Natural killer cell (primary cell): ENCODE measurements at regions not wholly inside any gene's neighbourhood (a gene's known extent, or its start where the extent isn't known, plus 50 kb on each side); places are given as distances from the start of the nearest gene placed in this dataset.

Experiments
- ATAC-seq, 3 donors: fragments of 150-1000 bp in 2 of 3; fragments of 200-7000 bp in 1 of 3; cut with Tn5 transposase; 1 replicate in 1 of 3; 2 replicates in 2 of 3; pipeline ENCODE4 v1.10.0; 2021; ENCODE audit warnings: mild to moderate bottlenecking in 2 of 3, moderate library complexity in 2 of 3
- DNase-seq, 2 donors: peaks; one replicate each; pipeline versions ENCODE4 v3.0.0 to v3.0.0-alpha.2; 2013 to 2021; ENCODE audit warnings: mixed read lengths in 1 of 2
- H3K27ac ChIP-seq: one replicate; pipeline ENCODE4 v1.5.1; 2013; ENCODE audit warnings: mild to moderate bottlenecking, low read length
- H3K27me3 ChIP-seq: one replicate; pipeline ENCODE4 v1.6.1; 2013; ENCODE audit warnings: low read length; ENCODE audit not compliant: control insufficient read depth, insufficient read depth
- H3K36me3 ChIP-seq: one replicate; pipeline ENCODE4 v1.6.1; 2013; ENCODE audit warnings: low read length; ENCODE audit not compliant: control insufficient read depth, insufficient read depth
- H3K4me1 ChIP-seq: one replicate; pipeline ENCODE4 v1.6.1; 2013; ENCODE audit warnings: low read length; ENCODE audit not compliant: control insufficient read depth, insufficient read depth
- H3K4me3 ChIP-seq: one replicate; pipeline ENCODE4 v1.5.1; 2013; ENCODE audit warnings: low read length
- H3K9me3 ChIP-seq: one replicate; pipeline ENCODE4 v1.6.1; 2013; ENCODE audit warnings: low read length; ENCODE audit not compliant: control insufficient read depth, insufficient read depth
- H3K27ac Mint-ChIP-seq, 2 donors: one replicate each; pipeline ENCODE4 v1.8.0; 2022; ENCODE audit warnings: mild to moderate bottlenecking in 2 of 2, mixed read lengths in 2 of 2, moderate library complexity in 1 of 2
- H3K27me3 Mint-ChIP-seq, 2 donors: one replicate each; pipeline ENCODE4 v1.8.0; 2022; ENCODE audit warnings: low read depth in 2 of 2, mixed read lengths in 2 of 2
- H3K36me3 Mint-ChIP-seq: one replicate; pipeline ENCODE4 v1.8.0; 2022; ENCODE audit warnings: mixed read lengths
- H3K4me1 Mint-ChIP-seq, 2 donors: one replicate each; pipeline ENCODE4 v1.8.0; 2022; ENCODE audit warnings: mixed read lengths in 2 of 2
- H3K4me3 Mint-ChIP-seq: one replicate; pipeline ENCODE4 v1.8.0; 2022; ENCODE audit warnings: mild to moderate bottlenecking, moderate library complexity, mixed read lengths
- H3K9me3 Mint-ChIP-seq, 2 donors: one replicate each; pipeline ENCODE4 v1.8.0; 2022; ENCODE audit warnings: mixed read lengths in 2 of 2
- CTCF ChIP-seq: fragments of 200-600 bp; IDR thresholded peaks from one replicate; pipeline ENCODE4 v1.8.0; 2022; ENCODE audit warnings: antibody characterized with exemption
- WGBS: methylation state at CpG from one replicate; pipeline ENCODE4 v1.1.7; 2013; ENCODE audit warnings: missing lambda C conversion rate; ENCODE audit not compliant: insufficient coverage; 5-methylcytosine and 5-hydroxymethylcytosine counted together
- intact Hi-C: fragments of 100-400 bp; cut with micrococcal nuclease; formaldehyde crosslinking; loops from one replicate; pipeline ENCODE4 v1.14.2; 2022

GRCh38 chr1:34684266-34684665 lies 70.6 kb upstream of the GJB5 start:
- Mint-ChIP-seq H3K4me1 (peaks cover 6 to 8% of the 10 kb centered on the region in 2 donors), H3K36me3 (no peaks in the 10 kb centered on the region), H3K27ac (no peak overlapping the region), H3K27me3 (peaks cover 15 to 42% of the 10 kb centered on the region in 2 donors), H3K4me3 (no peak overlapping the region), H3K9me3 (no peaks in the 10 kb centered on the region)
- no peak for TF ChIP-seq CTCF
- H3K27me3 ChIP-seq = no peaks in the 10 kb centered on the region
- WGBS = 3% methylated on average over 5 of the region's 5 CpGs
- no peak for ATAC-seq
- no peak overlapping the region for H3K4me3 ChIP-seq
- no peak for DNase-seq
- no peak overlapping the region for H3K27ac ChIP-seq
- H3K9me3 ChIP-seq = no peaks in the 10 kb centered on the region
- no peaks in the 10 kb centered on the region for H3K36me3 ChIP-seq
- no peaks in the 10 kb centered on the region for H3K4me1 ChIP-seq
- intact Hi-C loops = no loop called here

- H3K36me3 Mint-ChIP-seq = no peaks in the 10 kb centered on the region
- peaks cover 14 to 49% of the 10 kb centered on the region in 2 donors for H3K27me3 Mint-ChIP-seq
- H3K36me3 ChIP-seq = no peaks in the 10 kb centered on the region
- peaks cover 6 to 8% of the 10 kb centered on the region in 2 donors for H3K4me1 Mint-ChIP-seq
- H3K27me3 ChIP-seq = no peaks in the 10 kb centered on the region
- H3K9me3 ChIP-seq = no peaks in the 10 kb centered on the region
- ATAC-seq = no peak
- no peaks in the 10 kb centered on the region for H3K9me3 Mint-ChIP-seq
- H3K27ac ChIP-seq = no peak overlapping the region
- 75% methylated on average over 2 of the region's 2 CpGs for WGBS
- DNase-seq = no peak
- no peak for TF ChIP-seq CTCF
- H3K4me3 Mint-ChIP-seq = no peak overlapping the region
- no peak overlapping the region for H3K4me3 ChIP-seq
- no peak overlapping the region for H3K27ac Mint-ChIP-seq
- no peaks in the 10 kb centered on the region for H3K4me1 ChIP-seq
- intact Hi-C loops = no loop called here
These were observed 69.6 kb upstream of the GJB5 start for GRCh38 chr1:34685225-34685624.

DNA sequence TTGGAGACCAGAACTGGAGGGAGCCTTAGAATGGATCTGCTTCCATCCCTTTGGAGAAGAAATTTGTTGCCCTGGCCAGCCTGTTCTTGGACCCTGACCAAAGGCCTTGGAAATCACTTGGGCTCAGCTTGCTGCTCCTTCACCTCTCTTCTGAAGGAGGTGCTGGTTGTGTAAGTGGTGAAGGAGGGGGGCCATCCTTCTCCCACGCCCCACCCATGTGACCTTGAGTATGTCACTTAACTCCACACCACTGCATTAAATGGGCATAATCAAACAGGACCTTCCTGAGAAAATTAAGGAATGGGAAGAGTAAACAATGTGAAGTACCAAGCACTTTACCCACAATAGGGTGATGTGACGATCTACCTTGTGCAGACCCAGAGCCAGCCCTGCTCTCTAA lies 68.3 kb upstream of the GJB5 start:
- 100% methylated on average over 1 of the region's 2 CpGs for WGBS
- Histone ChIP-seq H3K27me3 (no peaks in the 10 kb centered on the region), H3K4me3 (no peak overlapping the region), H3K36me3 (no peaks in the 10 kb centered on the region), H3K4me1 (no peaks in the 10 kb centered on the region), H3K9me3 (no peaks in the 10 kb centered on the region), H3K27ac (no peak overlapping the region)
- no peak for TF ChIP-seq CTCF
- peaks cover 6 to 8% of the 10 kb centered on the region in 2 donors for H3K4me1 Mint-ChIP-seq
- DNase-seq (no peak), ATAC-seq (no peak)
- no peak overlapping the region for H3K27ac Mint-ChIP-seq
- intact Hi-C loops = no loop called here
- no peaks in the 10 kb centered on the region for H3K9me3 Mint-ChIP-seq
- no peaks in the 10 kb centered on the region for H3K36me3 Mint-ChIP-seq
- no peak overlapping the region for H3K4me3 Mint-ChIP-seq
- H3K27me3 Mint-ChIP-seq = peaks cover 14 to 55% of the 10 kb centered on the region in 2 donors

- WGBS = 85% methylated on average over 7 of the region's 7 CpGs
- ATAC-seq (no peak), DNase-seq (no peak)
- Mint-ChIP-seq H3K27me3 (peaks cover 14 to 55% of the 10 kb centered on the region in 2 donors), H3K4me1 (peaks cover 6 to 8% of the 10 kb centered on the region in 2 donors), H3K27ac (no peak overlapping the region), H3K4me3 (no peak overlapping the region), H3K9me3 (no peaks in the 10 kb centered on the region), H3K36me3 (no peaks in the 10 kb centered on the region)
- Histone ChIP-seq H3K36me3 (no peaks in the 10 kb centered on the region), H3K4me3 (no peak overlapping the region), H3K4me1 (no peaks in the 10 kb centered on the region), H3K27ac (no peak overlapping the region), H3K27me3 (no peaks in the 10 kb centered on the region), H3K9me3 (no peaks in the 10 kb centered on the region)
- TF ChIP-seq CTCF = no peak
- intact Hi-C loops = no loop called here
These were observed 66.7 kb upstream of the GJB5 start for GRCh38 chr1:34688006-34688741.
